MCF 10A (cell line): ENCODE measurements at regions not wholly inside any gene's neighbourhood (a gene's known extent, or its start where the extent isn't known, plus 50 kb on each side); places are given as distances from the start of the nearest gene placed in this dataset.

Source experiments
- BruUV-seq: library from RNA; stranded (reverse); fragments of 400-500 nt; replicated peaks from 2 replicates; lab custom pipeline; 2021; lab: Mats Ljungman, UMichigan
- CTCF ChIA-PET: fragments of 300-600 bp; sonication (Branson Sonifier 250); formaldehyde crosslinking; extraction: SDS; loops from one replicate; lab custom pipeline; 2021; ENCODE audit warnings: antibody characterized with exemption, inconsistent platforms; lab: Yijun Ruan, JAX
- POLR2A ChIA-PET: fragments of 300-600, 350-650 bp; sonication (Branson Sonifier 250); formaldehyde crosslinking; extraction: SDS; loops from one replicate; lab custom pipeline; 2020; ENCODE audit warnings: antibody characterized with exemption, inconsistent platforms; lab: Yijun Ruan, JAX
- DNase-seq: peaks from one replicate; pipeline ENCODE4 v3.0.0-alpha.2; 2018; ENCODE audit not compliant: unreplicated experiment
- H3K27ac Mint-ChIP-seq: one replicate; pipeline ENCODE4 v1.8.0; 2022; ENCODE audit warnings: mild to moderate bottlenecking, low read depth, mixed read lengths; ENCODE audit not compliant: unreplicated experiment
- H3K27me3 Mint-ChIP-seq: one replicate; pipeline ENCODE4 v1.8.0; 2022; ENCODE audit warnings: mixed read lengths; ENCODE audit not compliant: insufficient read depth, unreplicated experiment
- H3K36me3 Mint-ChIP-seq: one replicate; pipeline ENCODE4 v1.8.0; 2022; ENCODE audit warnings: mild to moderate bottlenecking, moderate library complexity, mixed read lengths; ENCODE audit not compliant: insufficient read depth, unreplicated experiment
- H3K4me1 Mint-ChIP-seq: one replicate; pipeline ENCODE4 v1.8.0; 2022; ENCODE audit warnings: mixed read lengths; ENCODE audit not compliant: insufficient read depth, unreplicated experiment
- H3K4me3 Mint-ChIP-seq: one replicate; pipeline ENCODE4 v1.8.0; 2022; ENCODE audit warnings: mild to moderate bottlenecking, moderate library complexity, mixed read lengths; ENCODE audit not compliant: unreplicated experiment
- H3K9me3 Mint-ChIP-seq: one replicate; pipeline ENCODE4 v1.8.0; 2022; ENCODE audit warnings: mixed read lengths; ENCODE audit not compliant: unreplicated experiment
- CTCF ChIP-seq: fragments of 200-600 bp; IDR thresholded peaks from one replicate; pipeline ENCODE4 v1.8.0; 2022; ENCODE audit warnings: antibody characterized with exemption, mild to moderate bottlenecking; ENCODE audit not compliant: unreplicated experiment
- intact Hi-C: fragments of 100-400 bp; cut with micrococcal nuclease; formaldehyde crosslinking; loops from 2 replicates; pipeline ENCODE4 v1.14.1; 2022

- no peak overlapping the region for H3K27ac Mint-ChIP-seq
- BruUV-seq = no TSS peak
Observed at GRCh38 chr6:144335311-144335861, 50.3 kb downstream of the UTRN start.

GRCh38 chr6:144335914-144336313 lies 50.8 kb downstream of the UTRN start:
- Mint-ChIP-seq H3K4me1 (peaks cover 42% of the 10 kb centered on the region), H3K9me3 (no peaks in the 10 kb centered on the region)
- intact Hi-C loops = no loop called here

More at GRCh38 chr6:144335311-144335861, 50.3 kb downstream of the UTRN start:
- peaks cover 42% of the 10 kb centered on the region for H3K4me1 Mint-ChIP-seq
- no peaks in the 10 kb centered on the region for H3K27me3 Mint-ChIP-seq
- POLR2A ChIA-PET = no interaction called here
- no peak overlapping the region for H3K4me3 Mint-ChIP-seq
- peaks cover 4% of the 10 kb centered on the region for H3K36me3 Mint-ChIP-seq
- CTCF ChIA-PET = interaction anchor here (0.6 kb wide), 1 partner anchor 617 kb away, joined by 4 read pairs; no protein-coding TSS in a partner anchor
- no peak for DNase-seq
- no peaks in the 10 kb centered on the region for H3K9me3 Mint-ChIP-seq
- no peak for TF ChIP-seq CTCF
- intact Hi-C loops = no loop called here

GRCh38 chr6:144336900-144337299 lies 51.8 kb downstream of the UTRN start:
- TF ChIP-seq CTCF = no peak
- DNase-seq = no peak
- Mint-ChIP-seq H3K4me1 (peaks cover 44% of the 10 kb centered on the region), H3K4me3 (no peak overlapping the region), H3K27me3 (no peaks in the 10 kb centered on the region), H3K27ac (no peak overlapping the region), H3K36me3 (peaks cover 4% of the 10 kb centered on the region), H3K9me3 (no peaks in the 10 kb centered on the region)
- POLR2A ChIA-PET = interaction anchor here (0.6 to 1.5 kb wide), 2 partner anchors 40 to 71 kb away, joined by 3 read pairs; no protein-coding TSS in a partner anchor
- no TSS peak for BruUV-seq
- CTCF ChIA-PET = interaction anchor here (1.0 kb wide), 1 partner anchor 15 kb away, joined by 5 read pairs; no protein-coding TSS in a partner anchor
- intact Hi-C loops = no loop called here

More at GRCh38 chr6:144335914-144336313, 50.8 kb downstream of the UTRN start:
- ChIA-PET CTCF (interaction anchor here (0.6 kb wide), 1 partner anchor 617 kb away, joined by 4 read pairs; no protein-coding TSS in a partner anchor), POLR2A (no interaction called here)
- BruUV-seq = no TSS peak
- peak; percentile 46 for DNase-seq
- Mint-ChIP-seq H3K4me3 (no peak overlapping the region), H3K36me3 (peaks cover 4% of the 10 kb centered on the region), H3K27ac (no peak overlapping the region), H3K27me3 (no peaks in the 10 kb centered on the region)
- no peak for TF ChIP-seq CTCF

GRCh38 chr6:144338474-144338873 lies 53.3 kb downstream of the UTRN start:
- H3K27ac Mint-ChIP-seq = no peak overlapping the region
- no TSS peak for BruUV-seq
- H3K9me3 Mint-ChIP-seq = no peaks in the 10 kb centered on the region
- peaks cover 47% of the 10 kb centered on the region for H3K4me1 Mint-ChIP-seq
- intact Hi-C loops = no loop called here
- ChIA-PET POLR2A (interaction anchor here (1.5 kb wide), 1 partner anchor 41 kb away, joined by 3 read pairs; no protein-coding TSS in a partner anchor), CTCF (interaction anchor here (0.7 kb wide), 1 partner anchor 8 kb away, joined by 3 read pairs; no protein-coding TSS in a partner anchor)
- no peak for DNase-seq
- H3K36me3 Mint-ChIP-seq = peaks cover 4% of the 10 kb centered on the region
- TF ChIP-seq CTCF = no peak
- H3K4me3 Mint-ChIP-seq = no peak overlapping the region
- no peaks in the 10 kb centered on the region for H3K27me3 Mint-ChIP-seq
